ENCODE measurements at regions not wholly inside any gene's neighbourhood (a gene's known extent, or its start where the extent isn't known, plus 50 kb on each side); places are given as distances from the start of the nearest gene placed in this dataset.
"Not testable (repeated sequence)": the region's sequence is repeated elsewhere in the genome, so short reads cannot be mapped to it uniquely, and the experiment has no call there.

- CTCF ChIA-PET = no interaction called here
- H3K9me3 Mint-ChIP-seq (ENCODE audit: low read depth) = peaks cover 5% of the 10 kb centered on the region
- no peak for ATAC-seq
- peaks cover 4% of the 10 kb centered on the region for H3K36me3 Mint-ChIP-seq
- H3K27ac Mint-ChIP-seq = no peak overlapping the region
- no peaks in the 10 kb centered on the region for H3K27me3 Mint-ChIP-seq
- no peak for DNase-seq
- H3K4me1 Mint-ChIP-seq = no peaks in the 10 kb centered on the region
- no peak overlapping the region for H3K4me3 Mint-ChIP-seq
These were observed 747.0 kb downstream of the FAM181B start for GRCh38 chr11:81986556-81987161.

- H3K27me3 Mint-ChIP-seq = no peaks in the 10 kb centered on the region
- no peaks in the 10 kb centered on the region for H3K9me3 Mint-ChIP-seq (ENCODE audit: low read depth)
- CTCF ChIA-PET = no interaction called here
- no peaks in the 10 kb centered on the region for H3K36me3 Mint-ChIP-seq
- H3K27ac Mint-ChIP-seq = no peak overlapping the region
- ATAC-seq (no peak), DNase-seq (no peak)
- H3K4me3 Mint-ChIP-seq = no peak overlapping the region
- no peaks in the 10 kb centered on the region for H3K4me1 Mint-ChIP-seq
These were observed 754.2 kb downstream of the FAM181B start for GRCh38 chr11:81979448-81979847.

DNA sequence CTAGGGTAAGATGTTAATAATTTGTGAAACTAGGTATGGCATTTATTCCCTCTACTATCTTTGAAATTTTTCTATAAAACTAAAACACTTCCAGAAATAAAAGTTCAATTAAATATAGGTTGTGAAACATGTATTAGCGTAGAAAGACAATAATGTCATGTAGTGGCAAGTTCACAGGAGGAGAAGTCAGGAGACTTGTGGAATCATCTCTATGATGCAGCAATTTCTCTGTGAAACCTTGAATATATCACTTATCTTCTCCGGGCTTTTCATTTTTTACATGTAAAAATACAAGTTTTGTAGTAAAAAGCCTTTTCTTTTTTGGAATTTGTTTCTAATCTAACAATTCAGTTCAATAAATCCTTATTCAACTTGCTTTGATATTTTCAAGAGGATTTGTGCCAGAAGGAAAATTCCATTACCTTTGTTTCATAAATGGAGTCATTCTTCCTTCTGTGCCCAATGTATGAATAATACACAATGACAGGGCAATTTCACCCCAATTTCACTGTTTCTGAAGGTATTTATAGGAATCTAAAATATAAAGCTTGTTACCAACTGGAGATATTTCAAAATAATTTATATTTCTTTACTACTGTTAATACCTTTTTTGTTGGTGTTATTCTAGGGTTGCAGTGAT, 758.3 kb downstream of the FAM181B start:
- Mint-ChIP-seq H3K4me3 (no peak overlapping the region), H3K27ac (no peak overlapping the region), H3K27me3 (no peaks in the 10 kb centered on the region), H3K9me3 (ENCODE audit: low read depth) (no peaks in the 10 kb centered on the region), H3K36me3 (no peaks in the 10 kb centered on the region), H3K4me1 (no peaks in the 10 kb centered on the region)
- CTCF ChIA-PET = no interaction called here
- no peak for ATAC-seq
- no peak for DNase-seq

DNA sequence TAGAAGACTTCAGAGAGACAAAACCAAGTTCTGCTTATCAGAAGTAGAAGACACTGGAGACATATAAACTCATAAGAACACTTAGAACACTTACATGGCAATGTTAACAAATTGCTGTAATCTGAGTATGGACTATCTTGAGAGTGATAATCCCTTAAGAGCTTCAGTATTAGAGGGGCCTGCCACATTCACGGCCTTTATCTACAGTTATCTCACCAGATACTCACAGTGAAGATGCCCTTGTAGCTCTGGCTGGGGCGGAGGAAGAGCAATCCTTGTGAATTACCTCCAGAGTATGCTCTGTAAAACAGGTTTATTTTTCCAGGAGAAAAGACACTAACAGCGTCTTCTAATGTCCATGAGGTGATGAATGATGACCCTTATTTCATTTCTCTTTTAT, 762.8 kb downstream of the FAM181B start:
- H3K4me3 Mint-ChIP-seq = no peak overlapping the region
- H3K36me3 Mint-ChIP-seq = no peaks in the 10 kb centered on the region
- H3K4me1 Mint-ChIP-seq = no peaks in the 10 kb centered on the region
- H3K9me3 Mint-ChIP-seq (ENCODE audit: low read depth) = no peaks in the 10 kb centered on the region
- H3K27me3 Mint-ChIP-seq = no peaks in the 10 kb centered on the region
- CTCF ChIA-PET = no interaction called here
- H3K27ac Mint-ChIP-seq = no peak overlapping the region
- DNase-seq = no peak
- no peak for ATAC-seq

DNA sequence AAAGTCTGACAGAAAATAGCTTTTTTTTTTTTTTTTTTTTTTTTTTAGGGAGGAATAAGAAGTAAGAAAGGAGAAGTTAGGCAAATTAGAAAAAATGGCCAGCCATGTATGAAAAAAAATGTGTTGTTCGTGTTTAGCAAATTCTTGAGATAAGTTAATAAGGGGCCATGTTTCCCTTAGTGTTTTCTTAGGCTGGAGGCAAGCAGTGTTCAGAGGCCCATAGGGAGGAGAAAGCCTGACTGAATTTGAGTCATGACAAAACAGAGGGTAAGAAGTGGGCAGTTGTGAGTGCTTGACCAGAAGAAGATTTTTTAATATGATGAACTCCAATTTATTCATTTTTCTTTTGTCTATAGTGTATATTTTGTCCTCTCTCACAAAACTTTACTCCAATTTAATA, 766.4 kb downstream of the FAM181B start:
- Mint-ChIP-seq H3K4me3 (no peak overlapping the region), H3K27ac (no peak overlapping the region), H3K4me1 (peaks cover 11% of the 10 kb centered on the region), H3K27me3 (no peaks in the 10 kb centered on the region), H3K36me3 (no peaks in the 10 kb centered on the region), H3K9me3 (ENCODE audit: low read depth) (no peaks in the 10 kb centered on the region)
- DNase-seq (no peak), ATAC-seq (no peak)
- CTCF ChIA-PET = no interaction called here

DNA sequence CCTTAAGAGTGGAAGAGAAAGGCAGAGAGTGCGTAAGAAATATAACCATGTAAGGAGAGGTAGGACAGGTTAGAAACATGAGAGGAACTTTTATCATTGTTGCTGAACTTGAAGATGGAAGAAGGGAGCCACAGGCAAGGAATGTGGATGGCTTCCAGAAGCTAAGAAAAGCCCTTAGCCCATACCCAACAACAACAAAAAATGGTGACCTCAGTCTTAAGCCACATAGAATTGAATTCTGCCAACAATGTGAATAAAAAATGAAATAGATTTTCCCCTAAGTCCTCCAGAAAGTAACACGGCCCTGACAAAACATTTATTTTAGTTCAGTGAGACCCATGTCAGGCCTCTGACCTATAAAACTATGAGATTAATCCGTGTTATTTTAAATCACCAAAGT, 767.3 kb downstream of the FAM181B start:
- Mint-ChIP-seq H3K4me1 (peaks cover 11% of the 10 kb centered on the region), H3K27me3 (no peaks in the 10 kb centered on the region), H3K36me3 (no peaks in the 10 kb centered on the region), H3K27ac (no peak overlapping the region), H3K4me3 (no peak overlapping the region), H3K9me3 (ENCODE audit: low read depth) (no peaks in the 10 kb centered on the region)
- CTCF ChIA-PET = no interaction called here
- DNase-seq (no peak), ATAC-seq (no peak)

DNA sequence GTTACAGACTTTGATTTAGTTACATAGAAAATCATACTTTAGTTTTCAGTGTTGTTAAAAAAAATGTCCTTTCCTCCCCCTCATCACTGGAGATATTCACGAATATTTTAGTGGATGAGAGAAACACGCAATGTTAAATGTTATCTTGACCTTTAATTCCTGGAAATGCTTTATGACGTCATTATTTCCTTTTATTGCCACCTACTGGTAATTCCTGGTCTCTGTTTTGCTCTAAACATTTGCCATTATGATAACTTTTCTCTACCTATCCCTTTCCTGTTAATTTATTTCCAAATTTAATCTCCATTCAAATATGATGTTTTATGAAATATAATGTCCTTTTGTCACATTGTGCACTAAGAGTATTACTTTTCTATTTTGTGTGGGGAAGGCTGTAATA, 770.6 kb downstream of the FAM181B start:
- DNase-seq = no peak
- H3K27me3 Mint-ChIP-seq = no peaks in the 10 kb centered on the region
- H3K4me1 Mint-ChIP-seq = peaks cover 16% of the 10 kb centered on the region
- H3K9me3 Mint-ChIP-seq (ENCODE audit: low read depth) = no peaks in the 10 kb centered on the region
- CTCF ChIA-PET = interaction anchor here (1.0 kb wide), 1 partner anchor 9 kb away, joined by 3 read pairs; no protein-coding TSS in a partner anchor
- no peak overlapping the region for H3K4me3 Mint-ChIP-seq
- no peak for ATAC-seq
- no peak overlapping the region for H3K27ac Mint-ChIP-seq
- H3K36me3 Mint-ChIP-seq = no peaks in the 10 kb centered on the region

DNA sequence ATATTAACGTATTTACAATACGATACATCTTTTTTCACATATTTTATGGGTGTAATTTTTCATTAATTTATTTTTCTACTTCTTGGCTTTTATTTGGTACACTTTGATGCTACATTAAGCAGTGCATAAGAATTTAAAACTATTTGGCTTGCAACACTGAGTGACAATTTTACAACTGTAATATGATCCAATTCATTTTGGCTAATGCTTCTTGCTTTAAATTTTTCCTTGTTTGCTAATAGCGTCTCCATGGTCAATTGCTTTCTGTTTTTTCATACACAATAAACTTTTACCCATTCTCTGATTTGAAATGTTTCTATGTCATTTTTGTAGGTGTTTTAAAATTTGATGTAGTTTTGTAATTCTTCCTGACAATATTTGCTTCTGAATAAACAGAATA, 773.2 kb downstream of the FAM181B start:
- CTCF ChIA-PET = no interaction called here
- peaks cover 16% of the 10 kb centered on the region for H3K4me1 Mint-ChIP-seq
- no peaks in the 10 kb centered on the region for H3K9me3 Mint-ChIP-seq (ENCODE audit: low read depth)
- DNase-seq (no peak), ATAC-seq (no peak)
- H3K27ac Mint-ChIP-seq = no peak overlapping the region
- no peaks in the 10 kb centered on the region for H3K36me3 Mint-ChIP-seq
- H3K27me3 Mint-ChIP-seq = no peaks in the 10 kb centered on the region
- H3K4me3 Mint-ChIP-seq = no peak overlapping the region

- CTCF ChIA-PET = no interaction called here
- H3K4me3 Mint-ChIP-seq = no peak overlapping the region
- ATAC-seq (no peak), DNase-seq (no peak)
- no peaks in the 10 kb centered on the region for H3K36me3 Mint-ChIP-seq
- no peaks in the 10 kb centered on the region for H3K9me3 Mint-ChIP-seq (ENCODE audit: low read depth)
- no peaks in the 10 kb centered on the region for H3K27me3 Mint-ChIP-seq
- H3K27ac Mint-ChIP-seq = no peak overlapping the region
- H3K4me1 Mint-ChIP-seq = peaks cover 16% of the 10 kb centered on the region
These were observed 774.3 kb downstream of the FAM181B start for GRCh38 chr11:81959341-81959740.

DNA sequence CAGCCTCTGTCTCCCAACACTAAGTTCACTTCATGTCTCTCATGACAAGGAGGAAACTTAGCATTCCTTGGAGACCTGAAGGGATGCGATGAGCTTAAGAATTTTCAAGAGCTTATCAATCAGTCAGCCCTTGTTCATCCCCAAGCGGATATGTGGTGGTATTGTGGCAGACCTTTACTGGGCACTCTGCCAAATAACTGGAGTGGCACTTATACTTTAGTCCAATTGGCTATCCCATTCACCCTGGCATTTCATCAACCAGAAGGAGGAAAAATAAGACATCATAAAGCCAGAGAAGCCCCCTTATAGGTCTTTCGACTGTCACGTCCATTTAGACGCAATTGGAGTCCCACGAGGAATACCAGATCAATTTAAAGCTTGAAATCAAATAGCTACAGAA, 779.4 kb downstream of the FAM181B start:
- DNase-seq; ATAC-seq; H3K27me3 Mint-ChIP-seq; H3K4me3 Mint-ChIP-seq; H3K9me3 Mint-ChIP-seq (ENCODE audit: low read depth); H3K27ac Mint-ChIP-seq; H3K36me3 Mint-ChIP-seq; CTCF ChIA-PET; H3K4me1 Mint-ChIP-seq: not testable (repeated sequence)

DNA sequence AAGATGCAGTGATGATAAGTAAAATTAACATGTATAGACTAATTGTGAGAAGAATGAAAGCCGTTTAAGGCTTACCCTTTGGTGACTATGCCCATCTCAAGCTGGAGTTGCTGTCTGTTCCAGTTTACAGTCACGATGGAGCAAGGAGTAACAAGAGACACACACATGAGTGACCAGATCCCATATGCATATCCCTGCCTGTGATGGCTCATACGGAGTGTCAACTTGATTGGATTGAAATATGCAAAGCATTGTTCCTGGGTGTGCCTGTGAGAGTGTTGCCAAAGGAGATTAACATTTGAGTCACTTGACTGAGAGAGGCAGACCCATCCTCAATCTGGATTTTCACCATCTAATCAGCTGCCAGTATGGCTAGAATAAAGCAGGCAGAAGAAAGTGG, 786.8 kb downstream of the FAM181B start:
- CTCF ChIA-PET = no interaction called here
- no peak overlapping the region for H3K4me3 Mint-ChIP-seq
- peaks cover 2% of the 10 kb centered on the region for H3K4me1 Mint-ChIP-seq
- H3K9me3 Mint-ChIP-seq (ENCODE audit: low read depth) = no peaks in the 10 kb centered on the region
- H3K27me3 Mint-ChIP-seq = no peaks in the 10 kb centered on the region
- no peak for DNase-seq
- no peak overlapping the region for H3K27ac Mint-ChIP-seq
- ATAC-seq = no peak
- H3K36me3 Mint-ChIP-seq = no peaks in the 10 kb centered on the region

DNA sequence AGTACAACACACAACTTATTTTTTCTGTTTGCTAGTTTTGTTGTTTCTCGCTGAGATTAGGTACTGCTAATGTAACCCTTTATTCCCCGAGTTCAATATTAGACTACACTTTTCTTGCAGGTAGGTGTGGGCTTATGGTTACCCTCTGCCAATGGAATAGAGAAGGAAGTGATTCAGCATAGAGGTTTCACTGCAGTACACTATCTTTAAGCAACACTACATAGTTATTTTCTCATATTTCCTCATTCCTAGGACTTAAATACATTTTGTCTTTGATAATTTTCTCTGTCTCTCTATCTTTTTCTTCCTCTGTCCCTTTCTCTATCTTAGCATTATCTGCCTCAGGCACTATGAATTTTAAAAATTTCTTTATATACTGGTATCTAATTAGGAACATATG, 791.0 kb downstream of the FAM181B start:
- no peak overlapping the region for H3K27ac Mint-ChIP-seq
- H3K4me3 Mint-ChIP-seq = no peak overlapping the region
- DNase-seq (no peak), ATAC-seq (no peak)
- no peaks in the 10 kb centered on the region for H3K9me3 Mint-ChIP-seq (ENCODE audit: low read depth)
- H3K4me1 Mint-ChIP-seq = no peaks in the 10 kb centered on the region
- CTCF ChIA-PET = no interaction called here
- H3K27me3 Mint-ChIP-seq = no peaks in the 10 kb centered on the region
- H3K36me3 Mint-ChIP-seq = no peaks in the 10 kb centered on the region

DNA sequence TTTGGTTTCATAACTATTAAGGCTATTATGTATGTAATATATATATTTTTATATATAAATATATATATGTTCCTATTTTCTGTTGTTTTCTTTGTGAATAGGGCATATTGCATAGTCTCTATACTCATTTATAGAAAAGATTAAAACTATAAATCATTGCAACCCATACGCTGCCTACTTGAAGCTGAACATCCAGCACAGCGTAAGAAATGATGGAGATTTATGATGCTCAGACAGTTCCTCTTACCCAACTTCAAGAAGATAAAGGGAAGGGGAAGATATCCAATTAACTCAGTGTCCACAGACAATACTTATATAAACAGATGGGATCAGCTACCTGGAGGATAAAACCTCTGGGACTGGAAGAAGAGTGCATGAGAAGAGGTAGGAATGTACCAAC, 791.7 kb downstream of the FAM181B start:
- no peak overlapping the region for H3K4me3 Mint-ChIP-seq

DNA sequence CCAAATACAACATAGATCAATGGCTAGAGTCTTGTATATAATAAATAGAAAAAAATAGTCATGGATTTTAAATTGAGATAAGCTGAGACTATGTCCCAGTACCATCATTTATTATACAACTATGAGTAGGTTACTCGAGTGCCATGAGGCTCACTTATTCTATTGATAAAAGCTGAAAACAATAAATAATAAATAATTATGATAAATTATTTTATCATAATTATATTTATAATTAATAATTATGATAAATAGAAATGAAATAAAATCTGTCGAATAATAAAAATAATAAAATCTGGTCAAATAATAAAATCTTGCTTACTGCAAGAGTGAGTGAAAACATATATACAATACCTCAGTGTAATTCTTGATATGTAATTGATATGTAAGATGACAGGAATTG, 801.4 kb downstream of the FAM181B start:
- DNase-seq = no peak
- H3K4me3 Mint-ChIP-seq = no peak overlapping the region
- no peak for ATAC-seq
- CTCF ChIA-PET = no interaction called here
- no peak overlapping the region for H3K27ac Mint-ChIP-seq
- no peaks in the 10 kb centered on the region for H3K36me3 Mint-ChIP-seq
- no peaks in the 10 kb centered on the region for H3K4me1 Mint-ChIP-seq
- H3K9me3 Mint-ChIP-seq (ENCODE audit: low read depth) = no peaks in the 10 kb centered on the region
- no peaks in the 10 kb centered on the region for H3K27me3 Mint-ChIP-seq

More for the DNA sequence above, 791.7 kb downstream of the FAM181B start:
- no peak for ATAC-seq
- Mint-ChIP-seq H3K36me3 (no peaks in the 10 kb centered on the region), H3K4me1 (no peaks in the 10 kb centered on the region), H3K27ac (no peak overlapping the region), H3K9me3 (ENCODE audit: low read depth) (no peaks in the 10 kb centered on the region), H3K27me3 (no peaks in the 10 kb centered on the region)
- CTCF ChIA-PET = no interaction called here
- no peak for DNase-seq

DNA sequence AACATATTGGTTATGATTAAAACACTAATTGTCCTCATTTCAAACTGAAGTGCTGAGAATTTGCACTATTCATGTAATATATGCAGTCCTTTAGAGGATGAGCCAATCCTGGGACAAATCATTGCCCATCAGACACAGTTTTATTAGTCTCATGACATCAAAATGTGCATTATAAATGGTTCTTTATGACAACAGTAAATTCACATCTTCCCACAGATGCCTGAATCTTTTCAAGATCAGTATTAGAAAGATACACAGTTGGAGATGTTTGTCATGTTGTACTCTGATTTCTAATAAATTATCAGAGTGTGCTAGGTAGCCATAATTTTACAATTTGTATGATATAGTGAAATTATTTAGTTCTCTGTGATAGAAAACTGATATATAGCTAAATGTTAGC, 813.5 kb downstream of the FAM181B start:
- DNase-seq = no peak
- no peaks in the 10 kb centered on the region for H3K9me3 Mint-ChIP-seq (ENCODE audit: low read depth)
- H3K36me3 Mint-ChIP-seq = no peaks in the 10 kb centered on the region
- ATAC-seq = no peak
- H3K27me3 Mint-ChIP-seq = no peaks in the 10 kb centered on the region
- CTCF ChIA-PET = no interaction called here
- no peak overlapping the region for H3K4me3 Mint-ChIP-seq
- H3K27ac Mint-ChIP-seq = no peak overlapping the region
- no peaks in the 10 kb centered on the region for H3K4me1 Mint-ChIP-seq

Measured in activated CD8-positive, alpha-beta memory T cell treated with anti-CD3 and anti-CD28 coated beads, Interleukin-2, amount 10 ng/mL, durations not matched to agents 7 days and 5 days (primary cell).